Body of pancreas (tissue), 4 donors: ENCODE measurements at regions not wholly inside any gene's neighbourhood (a gene's known extent, or its start where the extent isn't known, plus 50 kb on each side); places are given as distances from the start of the nearest gene placed in this dataset.

ENCODE experiments used
- CTCF ChIP-seq, 7 experiments: fragments of 450-650 bp in 4 of 7; fragments of 200-600 bp in 3 of 7; sonication (generic) in 3 of 7; IDR thresholded peaks; one replicate each; pipeline ENCODE4 v1.5.1; 2016 to 2019; ENCODE audit warnings: antibody characterized with exemption in 7 of 7
- POLR2A ChIP-seq, 3 donors: fragments of 450-650 bp; IDR thresholded peaks; one replicate each; pipeline ENCODE4 v1.6.1; 2016; ENCODE audit warnings: antibody characterized with exemption in 3 of 3, mild to moderate bottlenecking in 2 of 3

GRCh38 chr18:41577529-41577928 is 377.5 kb upstream of the PIK3C3 start:
- TF ChIP-seq CTCF (IDR thresholded peaks at IDR 0.05) (no peak), POLR2A (IDR thresholded peaks at IDR 0.05) (no peak)
